NCI-H345 (cell line): ENCODE measurements at regions not wholly inside any gene's neighbourhood (a gene's known extent, or its start where the extent isn't known, plus 50 kb on each side); places are given as distances from the start of the nearest gene placed in this dataset.
"Not testable (repeated sequence)": the region's sequence is repeated elsewhere in the genome, so short reads cannot be mapped to it uniquely, and the experiment has no call there.

Experiments
- DNase-seq: peaks from one replicate; lab custom pipeline; 2025; lab: John Stamatoyannopoulos, UW

DNA sequence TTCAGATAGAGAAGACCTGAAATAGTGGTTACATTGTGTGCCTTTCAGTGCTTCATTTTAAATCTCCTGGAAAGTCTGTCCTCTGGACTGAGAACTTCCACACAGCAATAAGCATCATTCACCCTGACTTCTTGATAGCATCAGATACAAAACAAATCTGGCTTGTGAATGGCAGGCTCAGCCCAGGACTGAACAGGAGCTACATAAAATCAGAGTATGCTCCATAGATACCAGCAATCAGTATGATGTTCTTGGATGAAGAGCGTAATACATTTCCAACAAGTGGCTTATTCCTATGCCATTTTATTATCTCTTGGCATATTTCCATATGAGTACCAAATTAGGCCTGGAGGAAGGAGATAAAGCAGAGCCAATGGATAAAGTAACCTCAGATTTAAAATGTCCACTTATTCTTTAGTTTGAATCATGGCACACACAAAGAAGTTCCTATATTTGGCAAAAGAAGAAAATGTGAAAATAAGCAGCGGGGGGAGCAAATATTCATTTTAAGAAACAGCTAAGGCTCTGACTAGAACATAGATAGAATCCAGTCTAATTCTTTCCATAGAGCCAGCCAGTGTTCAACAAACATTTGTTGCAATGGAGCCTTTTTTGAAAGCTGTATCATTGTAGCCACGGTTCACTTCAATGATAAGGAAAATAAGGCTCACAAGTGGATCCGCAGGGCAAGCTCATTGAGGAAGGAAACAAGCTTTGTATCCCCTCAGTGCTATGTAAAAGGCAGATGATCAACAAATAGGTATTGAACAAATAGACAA is 230.8 kb upstream of the CHAC2 start:
- peak; percentile 79 for DNase-seq

- no peak for DNase-seq
Observed at GRCh38 chr2:53535234-53535840, 232.3 kb upstream of the CHAC2 start.

DNA sequence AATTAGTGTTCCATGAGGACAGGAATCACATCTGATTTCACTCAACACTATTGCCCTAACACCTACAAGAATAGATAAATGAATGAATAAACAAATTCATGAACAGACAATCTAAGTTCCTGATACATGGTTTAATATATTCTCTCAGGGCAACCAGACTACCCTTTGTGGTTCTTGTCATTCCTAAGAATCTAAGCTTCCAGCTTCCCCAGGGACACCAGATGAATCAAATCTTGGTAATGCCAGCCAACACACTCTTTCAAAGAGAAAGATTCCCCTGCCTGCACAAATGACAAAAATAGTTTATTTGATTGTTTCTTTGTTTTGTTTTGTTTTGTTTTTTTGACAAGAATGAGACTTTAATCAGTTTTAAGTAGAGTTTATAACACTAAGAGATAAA is 237.5 kb upstream of the CHAC2 start:
- DNase-seq: no peak

GRCh38 chr2:53527056-53527455 is 240.5 kb upstream of the CHAC2 start:
- no peak for DNase-seq

DNA sequence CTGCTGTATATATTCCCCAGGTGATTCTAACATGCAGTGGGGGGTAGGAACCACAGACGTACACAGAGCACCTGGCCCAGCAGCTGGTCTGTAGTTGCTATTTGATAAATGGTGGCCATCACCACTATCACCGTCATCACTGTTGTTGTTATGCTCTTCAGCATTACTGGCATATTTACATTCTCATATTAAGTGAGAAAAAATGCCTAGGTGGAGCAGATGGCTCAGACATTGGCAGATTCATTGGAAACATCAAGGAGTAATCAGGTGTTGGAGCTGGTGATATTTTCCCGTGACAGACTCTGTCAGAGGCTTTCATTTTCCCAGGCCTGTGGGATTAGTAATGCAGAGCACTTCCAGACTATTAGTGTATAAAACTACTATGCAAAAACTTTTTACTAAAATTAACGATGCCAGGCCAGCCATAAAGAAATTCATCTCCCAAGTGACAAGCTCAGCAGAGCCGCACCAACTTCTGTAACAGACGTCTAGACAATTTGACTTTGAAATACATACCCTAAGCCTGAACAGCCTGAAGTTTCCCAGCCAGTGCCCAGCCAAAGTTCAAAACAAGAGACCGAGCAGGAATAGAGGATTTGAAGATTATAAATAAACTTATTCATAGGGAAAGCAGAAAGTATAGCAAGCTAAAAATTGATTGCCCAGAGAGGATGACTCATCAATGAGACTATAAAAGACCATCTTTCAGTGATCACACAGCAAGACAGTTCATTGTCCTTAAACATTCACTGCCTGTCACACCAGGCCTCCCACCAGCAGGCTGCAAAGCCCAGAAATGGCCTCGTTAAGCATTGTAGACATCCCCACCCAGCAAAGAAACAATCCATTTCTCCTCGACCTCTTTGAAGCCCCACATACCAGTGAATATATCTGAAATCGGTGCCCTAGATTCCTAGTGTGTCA is 247.4 kb upstream of the CHAC2 start:
- peak; percentile 84 for DNase-seq

GRCh38 chr2:53517406-53517805 is 250.2 kb upstream of the CHAC2 start:
- DNase-seq: no peak

- no peak for DNase-seq
Observed at GRCh38 chr2:53516650-53517049, 251.0 kb upstream of the CHAC2 start.

DNA sequence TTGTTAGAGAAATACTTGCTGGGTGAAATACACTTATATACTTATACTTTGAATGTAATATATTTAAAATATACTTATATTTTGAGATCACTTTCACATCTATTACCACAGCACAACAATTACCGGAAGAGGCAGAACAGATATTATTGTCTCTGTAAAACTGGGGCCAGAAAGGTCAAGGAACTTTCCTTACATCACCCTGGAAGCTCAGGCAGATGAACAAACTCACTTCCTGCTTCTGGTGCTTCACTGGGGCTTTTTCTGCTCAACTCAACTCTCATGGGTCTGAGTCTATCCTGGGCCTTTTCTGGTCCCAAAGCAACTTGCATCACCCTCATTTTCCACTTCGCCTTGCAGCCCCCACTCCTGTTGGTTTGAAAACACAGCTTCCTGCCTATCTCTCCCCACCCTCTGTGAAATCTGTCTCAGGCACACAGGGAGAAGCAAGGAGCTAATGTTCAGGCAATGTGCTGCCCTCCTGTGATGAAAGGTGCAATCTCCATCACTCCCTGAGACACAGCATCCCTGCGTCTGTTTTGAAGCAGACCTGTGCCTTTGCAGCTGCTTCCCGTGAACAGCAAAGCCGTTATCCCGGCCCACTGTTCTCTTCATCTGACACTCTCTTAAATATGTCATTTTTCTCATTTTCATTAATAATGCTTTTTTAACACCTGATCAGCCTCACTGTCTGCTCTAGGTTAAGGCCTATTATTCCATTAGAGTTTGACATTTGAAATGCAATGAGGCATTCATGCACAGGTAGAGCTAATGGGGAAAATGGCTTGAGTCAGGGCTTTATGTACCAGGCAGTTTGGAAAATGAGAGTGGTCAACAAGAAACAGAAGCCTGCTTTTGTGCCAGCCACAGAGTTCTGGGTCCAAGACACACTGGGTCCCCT is 251.9 kb upstream of the CHAC2 start:
- peak; percentile 35 for DNase-seq

- no peak for DNase-seq
Observed at GRCh38 chr2:53513167-53513666, 254.4 kb upstream of the CHAC2 start.

DNA sequence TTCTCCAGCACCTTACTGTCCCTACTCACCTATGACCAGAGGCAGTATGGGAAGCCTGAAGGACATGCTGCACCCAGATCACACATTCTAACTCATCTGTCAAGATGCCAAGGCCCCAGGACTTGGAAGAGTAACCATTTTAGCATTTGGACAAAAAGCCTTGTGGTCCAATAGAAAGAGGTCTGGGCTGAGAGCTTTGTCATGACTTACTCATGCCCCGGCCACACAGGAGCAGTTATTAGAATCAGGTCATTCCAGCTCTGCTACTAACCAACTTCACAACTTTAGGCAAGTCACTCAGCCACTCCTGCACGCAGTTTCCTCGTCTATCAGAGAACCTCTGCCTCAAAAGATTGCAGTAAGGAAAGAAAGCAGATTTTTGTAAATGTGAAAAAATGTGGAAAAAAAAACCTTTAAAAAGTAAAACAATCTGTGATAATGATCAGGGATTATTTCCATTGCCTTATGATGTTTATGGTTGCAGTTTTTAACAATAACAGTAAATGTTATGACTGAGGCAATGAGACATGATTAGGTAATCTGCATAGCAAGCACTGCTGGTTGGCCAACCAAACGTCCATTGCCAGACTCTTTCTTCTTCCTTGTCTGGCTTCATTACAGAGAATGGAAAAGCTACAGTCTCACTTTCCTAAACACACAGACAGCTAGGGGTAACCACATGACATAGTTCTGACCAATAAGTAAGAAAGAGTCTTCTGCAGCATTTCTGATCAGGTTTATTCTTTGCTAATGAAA is 255.4 kb upstream of the CHAC2 start:
- DNase-seq: no peak

- no peak for DNase-seq
Observed at GRCh38 chr2:53511549-53511948, 256.1 kb upstream of the CHAC2 start.

GRCh38 chr2:53510401-53510800 is 257.2 kb upstream of the CHAC2 start:
- peak; percentile 42 for DNase-seq

GRCh38 chr2:53509831-53510388 is 257.7 kb upstream of the CHAC2 start:
- DNase-seq: peak; percentile 40

- DNase-seq: no peak
Observed at GRCh38 chr2:53508667-53509066, 258.9 kb upstream of the CHAC2 start.

DNA sequence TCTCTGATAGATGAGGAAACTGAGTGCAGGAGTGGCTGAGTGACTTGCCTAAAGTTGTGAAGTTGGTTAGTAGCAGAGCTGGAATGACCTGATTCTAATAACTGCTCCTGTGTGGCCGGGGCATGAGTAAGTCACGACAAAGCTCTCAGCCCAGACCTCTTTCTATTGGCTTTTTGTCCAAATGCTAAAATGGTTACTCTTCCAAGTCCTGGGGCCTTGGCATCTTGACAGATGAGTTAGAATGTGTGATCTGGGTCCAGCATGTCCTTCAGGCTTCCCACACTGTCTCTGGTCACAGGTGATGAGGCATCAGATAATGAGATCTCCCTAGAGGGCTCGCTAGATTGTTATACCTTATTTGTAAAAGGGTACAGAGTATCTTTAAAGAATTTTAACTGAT is 260.5 kb upstream of the CHAC2 start:
- DNase-seq: not testable (repeated sequence)

DNA sequence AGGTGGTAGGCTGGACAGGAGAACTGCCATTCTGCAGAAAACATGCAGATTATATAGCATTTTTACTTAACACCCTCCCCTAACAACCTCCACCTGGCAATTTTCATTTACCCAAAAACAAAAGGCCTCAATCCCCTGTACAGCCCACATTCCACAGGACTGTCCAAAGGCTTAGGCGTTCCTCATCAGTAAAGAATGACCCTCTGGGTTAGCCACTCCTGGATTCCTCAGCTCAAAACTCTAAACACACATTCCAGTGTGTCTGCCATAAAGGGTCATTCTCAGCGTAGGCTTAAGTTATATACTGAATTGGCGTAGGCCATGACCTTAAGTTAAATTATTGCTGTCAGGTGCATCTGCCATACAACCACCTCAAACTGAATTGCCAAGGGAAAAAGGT is 261.8 kb upstream of the CHAC2 start:
- no peak for DNase-seq

- DNase-seq: no peak
Observed at GRCh38 chr2:53504507-53504906, 263.1 kb upstream of the CHAC2 start.

GRCh38 chr2:53500181-53500580 is 267.4 kb upstream of the CHAC2 start:
- DNase-seq: peak; percentile 21

DNA sequence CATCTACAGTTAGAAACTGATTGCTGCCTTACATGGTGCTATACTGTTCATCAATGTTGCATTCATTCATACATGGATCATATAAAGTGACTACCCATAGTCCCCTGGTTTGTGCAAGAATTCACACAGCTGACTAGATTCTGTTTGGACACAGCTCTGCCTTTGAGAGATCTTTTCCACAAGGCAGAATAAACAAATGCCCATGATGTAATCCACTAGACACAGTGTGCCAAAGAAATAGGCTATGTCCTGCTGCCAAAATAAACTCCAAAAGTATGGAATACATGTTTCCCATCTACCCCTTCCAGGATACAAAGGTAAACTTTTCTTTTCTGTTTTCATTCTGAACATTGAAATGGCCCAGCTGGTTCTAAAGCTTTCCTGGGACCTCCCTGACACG is 269.4 kb upstream of the CHAC2 start:
- peak; percentile 51 for DNase-seq

GRCh38 chr2:53497020-53497419 is 270.6 kb upstream of the CHAC2 start:
- no peak for DNase-seq
